H1 (cell line): ENCODE measurements at regions not wholly inside any gene's neighbourhood (a gene's known extent, or its start where the extent isn't known, plus 50 kb on each side); places are given as distances from the start of the nearest gene placed in this dataset.

Source experiments
- CTCF ChIA-PET: fragments of 300-600 bp; sonication (Branson Sonifier 250); formaldehyde crosslinking; loops from one replicate; lab custom pipeline; 2021; ENCODE audit not compliant: partially characterized antibody; lab: Charles Lee
- POLR2A ChIA-PET: fragments of 300-600 bp; sonication (Branson Sonifier 250); formaldehyde crosslinking; loops from one replicate; lab custom pipeline; 2021; ENCODE audit warnings: inconsistent platforms; ENCODE audit not compliant: partially characterized antibody; lab: Charles Lee
- DNase-seq, 2 experiments: peaks; one replicate each; pipeline versions ENCODE4 v3.0.0 to v3.0.0-alpha.2; 2010 to 2022; ENCODE audit warnings: low spot score in 2 of 2, low read depth in 1 of 2, mixed read lengths in 1 of 2
- FAIRE-seq: peaks from 2 replicates; lab custom pipeline; 2011; peaks lifted over from hg19 to GRCh38; lab: Jason Lieb, UNC
- H2AFZ ChIP-seq: 2 replicates; pipeline ENCODE4 v1.8.1; 2012; ENCODE audit warnings: low read length, inconsistent platforms
- H2AK5ac ChIP-seq: 2 replicates; pipeline ENCODE4 v1.6.1; 2013; ENCODE audit warnings: low read depth, low read length
- H2BK120ac ChIP-seq: replicated peaks from 2 replicates; pipeline ENCODE3; 2013; ENCODE audit warnings: low read depth, low read length, inconsistent platforms
- H2BK12ac ChIP-seq: 2 replicates; pipeline ENCODE4 v1.6.1; 2013; ENCODE audit warnings: low read depth, low read length
- H2BK15ac ChIP-seq: 2 replicates; pipeline ENCODE4 v1.6.1; 2013; ENCODE audit warnings: low read length
- H2BK20ac ChIP-seq: 2 replicates; pipeline ENCODE4 v1.6.1; 2013; ENCODE audit warnings: low read length
- H2BK5ac ChIP-seq: 2 replicates; pipeline ENCODE4 v1.6.1; 2013; ENCODE audit warnings: low read depth, low read length
- H3K14ac ChIP-seq: 2 replicates; pipeline ENCODE4 v1.6.1; 2013; ENCODE audit warnings: inconsistent platforms; ENCODE audit not compliant: insufficient read length
- H3K18ac ChIP-seq: 2 replicates; pipeline ENCODE4 v1.6.1; 2013; ENCODE audit warnings: low read length; ENCODE audit errors: extremely low read depth
- H3K23ac ChIP-seq: 2 replicates; pipeline ENCODE4 v1.6.1; 2013; ENCODE audit warnings: inconsistent platforms; ENCODE audit not compliant: insufficient read length
- H3K23me2 ChIP-seq: 2 replicates; pipeline ENCODE4 v1.6.1; 2013; ENCODE audit warnings: low read depth, low read length
- H3K27ac ChIP-seq: 2 replicates; pipeline ENCODE4 v1.6.1; 2011; ENCODE audit warnings: low read depth, low read length, inconsistent platforms
- H3K27me3 ChIP-seq, 4 experiments: replicated peaks in 1 of 4; 1 replicate in 1 of 4; 2 replicates in 3 of 4; pipeline versions ENCODE4 v1.6.1 to v1.8.1; 2011 to 2013; ENCODE audit warnings: low read length in 3 of 4, mild to moderate bottlenecking in 3 of 4, inconsistent platforms in 2 of 4, mixed read lengths in 2 of 4, moderate library complexity in 1 of 4; ENCODE audit not compliant: control insufficient read depth in 3 of 4, insufficient read depth in 3 of 4; ENCODE audit errors: extremely low read depth in 1 of 4
- H3K36me3 ChIP-seq, 4 experiments: 2 replicates each; pipeline versions ENCODE4 v1.6.1 to v1.8.1; 2011 to 2013; ENCODE audit warnings: mild to moderate bottlenecking in 4 of 4, low read length in 3 of 4, moderate library complexity in 2 of 4, control low read depth in 1 of 4, inconsistent platforms in 1 of 4; ENCODE audit not compliant: insufficient read depth in 4 of 4, control insufficient read depth in 2 of 4
- H3K4ac ChIP-seq: replicated peaks from 2 replicates; pipeline ENCODE3; 2013; ENCODE audit warnings: low read length, low read depth, mixed read lengths, inconsistent platforms; ENCODE audit not compliant: insufficient read length
- H3K4me1 ChIP-seq, 4 experiments: replicated peaks in 1 of 4; 1 replicate in 1 of 4; 2 replicates in 3 of 4; pipeline versions ENCODE4 v1.6.1 to v1.8.1; 2011 to 2013; ENCODE audit warnings: low read length in 3 of 4, inconsistent platforms in 2 of 4, mixed read lengths in 1 of 4; ENCODE audit not compliant: insufficient read depth in 4 of 4, control insufficient read depth in 3 of 4
- H3K4me2 ChIP-seq, 2 experiments: 2 replicates each; pipeline versions ENCODE4 v1.6.1 to v1.8.1; 2011 to 2013; ENCODE audit warnings: low read depth in 2 of 2, low read length in 2 of 2, control low read depth in 1 of 2, inconsistent platforms in 1 of 2, mild to moderate bottlenecking in 1 of 2; ENCODE audit not compliant: insufficient read depth in 1 of 2
- H3K4me3 ChIP-seq, 4 experiments: fragments of 200-600, 300-600 bp in 1 of 4; sonication (generic), shearing (Covaris generic), sonication (Bioruptor Twin) in 1 of 4; 2 replicates each; pipeline versions ENCODE4 v1.5.1 to v1.8.1; 2011 to 2016; ENCODE audit warnings: low read length in 4 of 4, low read depth in 3 of 4, control low read depth in 2 of 4, inconsistent platforms in 2 of 4, mild to moderate bottlenecking in 2 of 4, mixed read lengths in 1 of 4, moderate library complexity in 1 of 4; ENCODE audit not compliant: insufficient read depth in 2 of 4; ENCODE audit errors: extremely low read depth in 1 of 4
- H3K56ac ChIP-seq: replicated peaks from 2 replicates; pipeline ENCODE3; 2013; ENCODE audit warnings: low read depth, mild to moderate bottlenecking, mixed read lengths, low read length, inconsistent platforms; ENCODE audit not compliant: insufficient read length
- H3K79me1 ChIP-seq: 2 replicates; pipeline ENCODE4 v1.6.1; 2013; ENCODE audit warnings: low read depth, low read length, control low read depth
- H3K79me2 ChIP-seq, 2 experiments: 2 replicates each; pipeline versions ENCODE4 v1.6.1 to v1.8.1; 2012 to 2013; ENCODE audit warnings: low read length in 2 of 2, mild to moderate bottlenecking in 2 of 2, inconsistent platforms in 1 of 2; ENCODE audit not compliant: insufficient read depth in 2 of 2, control insufficient read depth in 1 of 2
- H3K9ac ChIP-seq, 4 experiments: replicated peaks in 1 of 4; 1 replicate in 1 of 4; 2 replicates in 3 of 4; pipeline versions ENCODE4 v1.6.1 to v1.8.1; 2011 to 2013; ENCODE audit warnings: low read depth in 3 of 4, low read length in 3 of 4, control low read depth in 2 of 4, mild to moderate bottlenecking in 2 of 4, moderate library complexity in 2 of 4, inconsistent platforms in 1 of 4; ENCODE audit errors: extremely low read depth in 1 of 4
- H3K9me3 ChIP-seq, 2 experiments: 2 replicates each; pipeline versions ENCODE4 v1.6.1 to v1.8.1; 2012 to 2013; ENCODE audit warnings: mild to moderate bottlenecking in 2 of 2, moderate library complexity in 2 of 2, control low read depth in 1 of 2, inconsistent platforms in 1 of 2, low read depth in 1 of 2, low read length in 1 of 2, mixed read lengths in 1 of 2; ENCODE audit not compliant: insufficient read depth in 2 of 2
- H4K20me1 ChIP-seq, 2 experiments: replicated peaks in 1 of 2; 2 replicates each; pipeline versions ENCODE3 to v1.8.1; 2011 to 2013; ENCODE audit warnings: inconsistent platforms in 2 of 2, low read length in 2 of 2, mild to moderate bottlenecking in 1 of 2; ENCODE audit not compliant: insufficient read depth in 2 of 2, control insufficient read depth in 1 of 2
- H4K5ac ChIP-seq: 2 replicates; pipeline ENCODE4 v1.6.1; 2013; ENCODE audit warnings: low read length, low read depth, mixed read lengths, inconsistent platforms; ENCODE audit not compliant: insufficient read length
- H4K8ac ChIP-seq: 2 replicates; pipeline ENCODE4 v1.8.0; 2013; ENCODE audit warnings: mild to moderate bottlenecking, moderate library complexity, low read length, inconsistent platforms; ENCODE audit not compliant: insufficient read depth; ENCODE audit errors: extremely low read depth
- H4K91ac ChIP-seq: replicated peaks from 2 replicates; pipeline ENCODE3; 2013; ENCODE audit warnings: low read length, mixed read lengths, inconsistent platforms; ENCODE audit not compliant: insufficient read length
- WGBS, 2 experiments: shearing (Covaris generic) in 1 of 2; methylation state at CpG; one replicate each; pipeline versions ENCODE4 v1.1.6 to v1.1.7; 2013 to 2015; ENCODE audit warnings: low lambda C conversion rate in 2 of 2, mixed read lengths in 2 of 2, inconsistent platforms in 1 of 2, low coverage in 1 of 2, missing lambda C conversion rate in 1 of 2; ENCODE audit not compliant: insufficient replicate concordance in 2 of 2, insufficient coverage in 1 of 2, insufficient read length in 1 of 2; ENCODE audit errors: extremely low coverage in 1 of 2, missing lambda C conversion rate in 1 of 2; 5-methylcytosine and 5-hydroxymethylcytosine counted together

GRCh38 chr3:78268716-78269668, 1229.1 kb downstream of the ROBO2 start:
- 84% methylated on average over 5 of the region's 5 CpGs; no CpG with 5 or more reads in 1 of the 2 experiments for WGBS, 2 experiments
- Histone ChIP-seq H2BK12ac (peak overlapping the region; percentile 35; the same call in 1 of the 2 replicates), H4K91ac (peak overlapping the region; percentile 67), H3K56ac (no peak overlapping the region), H3K18ac (no peak overlapping the region), H3K27ac (no peak overlapping the region), H2BK20ac (0 out of 2 replicates have a peak overlapping the region, but pooled peaks have one; percentile 32), H2BK15ac (no peak overlapping the region), H3K79me2 (no peaks in the 10 kb centered on the region), H2AFZ (no peak overlapping the region), H4K8ac (peak overlapping the region; percentile 28; the same call in 1 of the 2 replicates), H3K9ac (no peak overlapping the region), H3K27me3 (no peaks in the 10 kb centered on the region), H3K14ac (no peak overlapping the region), H2BK120ac (no peak overlapping the region), H3K4me1 (peaks cover 0 to 5% (median 2%) of the 10 kb centered on the region in 4 experiments; a peak in 3 of 7 replicates), H3K36me3 (no peaks in the 10 kb centered on the region), H3K4ac (no peak overlapping the region), H3K4me2 (no peak overlapping the region), H3K9me3 (no peaks in the 10 kb centered on the region), H3K23ac (no peak overlapping the region), H3K79me1 (no peaks in the 10 kb centered on the region), H3K4me3 (no peak overlapping the region), H2AK5ac (no peak overlapping the region), H3K23me2 (no peaks in the 10 kb centered on the region), H4K5ac (no peak overlapping the region), H2BK5ac (no peak overlapping the region), H4K20me1 (no peaks in the 10 kb centered on the region)
- FAIRE-seq (no peak), DNase-seq (peak in 1 of 2 experiments; percentile 47)
- ChIA-PET CTCF (interaction anchor here (1.1 kb wide), 1 partner anchor 12 kb away, joined by 5 read pairs; no protein-coding TSS in a partner anchor), POLR2A (no interaction called here)
